HG02840 (cell line): ENCODE measurements at regions not wholly inside any gene's neighbourhood (a gene's known extent, or its start where the extent isn't known, plus 50 kb on each side); places are given as distances from the start of the nearest gene placed in this dataset.
"Not testable (repeated sequence)": the region's sequence is repeated elsewhere in the genome, so short reads cannot be mapped to it uniquely, and the experiment has no call there.

ENCODE experiments used
- ATAC-seq: cut with Tn5 transposase; IDR thresholded peaks from one replicate; pipeline ENCODE4 v1.9.1; 2021; ENCODE audit warnings: mild to moderate bottlenecking, moderate library complexity, moderate number of reproducible peaks; ENCODE audit not compliant: unreplicated experiment, low FRiP score

DNA sequence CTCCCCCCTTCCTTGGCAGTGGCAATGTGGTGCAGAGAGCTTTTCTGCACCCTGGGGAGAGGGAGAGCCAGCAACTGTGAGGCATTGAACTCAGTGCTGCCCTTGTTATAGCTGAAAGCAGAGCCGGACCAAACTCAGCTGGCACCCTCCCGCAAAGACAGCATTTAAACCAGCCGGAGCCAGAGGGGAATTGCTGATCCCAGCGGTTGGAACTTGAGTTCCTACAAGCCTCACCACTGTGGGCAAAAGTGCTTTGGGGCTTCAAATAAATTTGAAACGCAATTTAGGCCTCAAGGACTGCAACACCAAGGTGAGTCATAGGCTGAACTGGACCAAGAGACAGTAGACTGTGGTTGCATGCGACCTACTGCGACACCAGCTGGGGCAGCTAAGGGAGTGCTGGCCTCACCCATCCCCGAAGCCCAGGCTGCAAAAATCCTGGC is 207.6 kb upstream of the CDKN2B start:
- no peak for ATAC-seq

DNA sequence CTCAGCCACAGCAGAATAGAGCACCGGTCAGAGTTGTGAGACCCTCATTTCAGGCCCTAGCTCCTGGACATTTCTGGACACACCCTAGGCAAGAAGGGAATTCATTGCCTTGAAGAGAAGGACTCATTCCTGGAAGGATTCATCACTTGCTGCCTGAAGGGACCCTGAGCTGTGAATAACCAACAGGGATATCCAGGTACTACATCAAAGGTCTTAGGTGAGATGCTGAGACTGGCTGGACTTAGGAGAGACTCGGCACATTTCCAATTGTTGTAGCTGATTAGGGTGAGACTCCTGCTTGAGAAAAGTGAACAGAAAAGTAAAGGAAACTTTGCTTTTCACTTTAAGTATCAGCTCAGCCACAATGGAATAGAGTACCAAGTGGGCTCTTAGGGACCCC is 208.1 kb upstream of the CDKN2B start:
- no peak for ATAC-seq

DNA sequence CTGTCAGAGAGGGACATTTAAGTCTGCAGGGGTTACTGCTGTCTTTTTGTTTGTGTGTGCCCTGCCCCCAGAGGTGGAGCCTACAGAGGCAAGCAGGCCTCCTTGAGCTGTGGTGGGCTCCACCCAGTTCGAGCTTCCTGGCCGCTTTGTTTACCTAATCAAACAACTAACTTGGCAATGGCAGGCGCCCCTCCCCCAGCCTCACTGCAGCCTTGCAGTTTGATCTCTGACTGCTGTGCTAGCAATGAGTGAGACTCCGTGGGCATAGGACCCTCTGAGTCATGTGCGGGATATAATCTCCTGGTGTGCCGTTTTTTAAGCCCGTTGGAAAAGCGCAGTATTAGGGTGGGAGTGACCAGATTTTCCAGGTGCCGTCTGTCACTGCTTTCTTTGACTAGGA is 216.8 kb upstream of the CDKN2B start:
- ATAC-seq: not testable (repeated sequence)

DNA sequence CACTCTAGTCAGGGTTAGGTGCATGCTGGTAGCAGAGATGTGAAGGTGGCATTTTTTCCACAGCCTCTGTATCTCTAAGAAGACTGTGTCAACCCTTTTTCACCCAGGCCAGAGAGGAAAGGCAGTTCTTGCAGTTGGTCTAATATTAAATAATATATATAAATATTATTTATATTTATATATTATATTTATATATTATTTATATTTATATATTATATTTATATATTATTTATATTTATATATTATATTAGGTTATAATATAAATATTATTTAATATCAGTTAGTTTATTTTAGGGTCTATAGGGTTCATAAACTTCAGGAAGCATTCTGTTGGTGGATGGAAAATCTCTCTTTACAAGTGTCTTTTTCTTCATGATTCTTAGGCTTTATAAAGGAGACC is 218.6 kb upstream of the DMRTA1 start:
- no peak for ATAC-seq

DNA sequence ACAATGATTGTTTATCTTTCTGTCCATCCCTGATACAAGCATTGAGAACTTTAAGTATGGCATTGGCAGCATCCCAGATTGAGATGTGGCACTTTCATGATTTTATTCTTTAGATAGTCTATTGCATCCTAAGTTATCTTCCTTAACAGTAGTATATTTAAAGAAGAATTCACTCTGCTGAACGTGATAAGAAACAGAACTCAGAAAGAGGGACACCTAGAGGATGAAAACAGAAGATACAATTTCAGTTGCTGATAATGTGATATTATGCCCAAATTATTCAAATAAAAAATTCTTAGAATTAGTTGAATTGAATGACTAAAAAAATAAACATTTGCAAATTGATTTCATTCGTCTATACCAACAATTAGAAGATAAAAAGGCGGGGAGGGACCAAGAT is 218.1 kb upstream of the DMRTA1 start:
- no peak for ATAC-seq

DNA sequence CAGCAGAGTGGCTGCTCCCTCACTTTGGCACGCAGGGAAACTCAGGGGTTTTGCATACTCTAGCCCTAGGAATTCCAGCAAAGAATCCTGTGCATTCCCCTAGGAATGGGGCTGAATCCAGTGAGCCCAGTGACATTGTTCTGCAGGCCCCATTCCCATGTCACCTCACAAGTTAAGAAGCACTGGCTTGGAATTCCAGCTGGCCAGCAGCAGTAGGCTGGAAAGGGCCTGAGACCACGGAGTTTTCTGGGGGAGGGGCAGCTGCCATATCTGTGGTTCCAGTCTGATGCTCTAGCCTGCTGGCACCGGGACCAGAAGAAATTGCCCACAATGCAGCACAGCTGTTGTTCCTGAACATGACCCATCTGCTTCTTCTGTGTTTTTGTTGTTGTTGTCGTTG is 217.6 kb upstream of the DMRTA1 start:
- ATAC-seq: no peak

DNA sequence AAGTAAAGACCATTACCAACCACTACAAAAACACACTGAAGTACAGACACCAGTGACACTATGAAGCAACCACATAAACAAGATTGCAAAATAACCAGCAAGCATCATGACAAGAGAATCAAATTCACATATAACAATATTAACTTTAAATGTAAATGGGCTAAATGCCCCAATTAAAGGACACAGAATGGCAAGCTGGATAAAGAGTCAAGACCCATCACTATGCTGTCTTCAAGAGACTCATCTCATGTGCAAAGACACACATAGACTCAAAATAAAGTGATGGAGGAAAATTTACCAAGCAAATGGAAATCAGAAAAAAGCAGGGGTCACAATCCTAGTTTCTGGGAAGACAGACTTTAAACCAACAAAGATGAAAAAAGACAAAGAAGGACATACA is 215.3 kb upstream of the DMRTA1 start:
- ATAC-seq: not testable (repeated sequence)

DNA sequence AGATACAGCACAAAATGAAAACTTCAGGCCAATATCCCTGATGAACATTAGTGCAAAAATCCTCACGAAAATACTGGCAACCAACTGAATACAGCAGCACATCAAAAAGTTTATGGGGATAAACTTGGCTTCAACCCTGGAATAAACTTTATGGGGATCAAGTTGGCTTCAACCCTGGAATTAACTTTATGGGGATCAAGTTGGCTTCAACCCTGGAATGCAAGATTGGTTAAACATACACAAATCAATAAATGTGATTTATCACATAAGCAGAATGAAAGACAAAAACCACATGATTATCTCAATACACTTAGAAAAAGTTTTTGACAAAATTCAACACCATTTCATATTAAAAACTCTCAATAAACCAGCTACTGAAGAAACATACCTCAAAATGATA is 213.7 kb upstream of the DMRTA1 start:
- ATAC-seq: no peak

DNA sequence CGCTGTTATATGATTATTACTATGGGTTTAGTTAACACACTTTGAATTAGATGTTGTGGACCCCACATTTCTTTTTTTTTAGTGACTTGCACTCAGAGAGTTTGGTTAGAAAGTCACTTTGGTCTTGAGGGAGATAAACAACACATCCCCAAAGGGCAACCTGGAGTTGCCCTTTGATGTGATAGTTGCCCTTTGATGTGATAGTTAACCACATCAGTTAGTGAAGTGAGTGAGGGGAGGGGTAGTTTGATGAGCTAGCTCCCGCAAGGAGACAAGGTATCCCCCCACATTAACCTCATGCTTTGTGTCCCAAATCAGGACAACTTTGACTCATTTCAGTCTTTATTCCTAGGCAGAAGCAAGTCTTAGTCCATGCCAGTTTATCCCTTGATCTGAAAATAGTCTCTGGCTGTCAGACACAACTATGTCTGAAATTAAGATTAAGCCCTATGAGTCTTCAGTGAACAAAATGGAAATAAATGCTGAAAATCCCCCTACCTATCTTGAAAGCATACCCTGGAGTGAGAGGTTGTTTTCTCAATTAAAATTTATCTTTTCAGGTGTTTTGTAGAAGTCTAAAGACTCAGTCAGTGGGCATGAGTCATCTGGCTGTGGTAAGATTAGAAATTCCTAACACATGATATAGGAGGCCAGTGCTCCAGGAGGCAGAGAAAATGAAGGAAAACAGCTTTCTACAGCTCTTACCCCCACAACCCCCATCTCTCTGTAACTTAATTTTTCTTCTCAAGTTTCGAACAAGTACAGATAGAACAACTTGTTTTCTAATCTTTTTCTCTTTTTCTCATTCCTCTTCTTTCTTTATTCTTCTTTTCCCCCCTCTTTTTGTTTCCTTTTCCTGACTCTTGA is 208.9 kb upstream of the DMRTA1 start:
- no peak for ATAC-seq

DNA sequence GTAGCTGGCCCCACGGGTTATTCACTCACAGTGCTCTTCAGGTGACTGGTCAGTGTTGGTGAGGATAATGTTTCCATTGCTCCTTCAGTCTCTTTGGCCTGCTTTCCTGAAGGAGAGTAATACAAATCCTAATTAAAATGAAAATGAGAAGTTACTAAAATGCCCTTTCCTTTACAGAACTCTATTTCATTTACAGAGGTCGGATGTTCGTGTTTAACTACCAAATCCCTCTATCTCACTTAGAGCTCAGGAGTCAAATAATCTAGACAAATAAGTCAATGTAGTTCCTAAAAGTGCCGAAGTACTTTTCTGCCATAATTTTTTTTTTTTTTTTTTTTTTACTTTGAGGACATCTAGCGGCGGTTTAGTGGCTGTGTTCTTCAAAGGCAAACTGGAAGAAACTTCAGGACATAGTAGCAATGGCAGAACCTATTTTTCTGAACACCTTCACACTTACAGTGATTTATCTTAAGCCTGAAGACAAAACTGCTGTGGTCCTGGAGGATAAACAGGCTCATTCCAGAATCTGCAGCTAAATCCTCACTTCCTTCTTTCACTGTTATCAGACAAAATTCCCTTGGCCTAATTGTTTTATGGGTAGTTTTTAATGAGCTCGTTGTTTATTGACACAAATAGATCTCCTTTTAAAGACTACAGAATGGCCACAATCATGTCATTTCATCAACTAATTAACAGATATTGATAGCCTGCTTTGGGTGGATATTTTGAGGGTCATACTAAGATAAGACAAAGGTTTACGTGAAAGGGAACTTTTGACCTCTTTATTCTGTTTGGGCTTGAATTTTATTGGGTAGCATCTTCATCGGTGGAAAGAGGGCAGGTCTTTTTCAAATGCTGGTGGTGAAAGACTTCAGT is 207.6 kb upstream of the DMRTA1 start:
- ATAC-seq: no peak

DNA sequence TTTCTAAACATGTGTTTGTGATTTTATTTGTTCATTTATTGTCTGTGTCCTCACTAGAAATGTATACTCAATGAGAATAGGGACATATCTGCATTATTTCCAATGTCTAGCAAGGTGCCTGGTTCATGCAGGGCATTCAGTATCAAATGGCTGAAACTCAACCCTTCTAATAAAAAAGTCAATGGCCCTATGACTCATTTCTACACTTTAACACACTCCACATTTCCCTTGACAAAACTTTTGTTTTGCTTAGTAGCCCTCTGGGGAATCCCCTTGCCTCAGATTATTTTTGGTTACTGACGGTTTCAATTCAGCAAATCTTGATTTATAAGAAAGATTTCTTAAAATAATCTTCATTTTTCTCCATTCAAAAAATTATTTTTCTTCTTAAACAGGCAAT is 206.0 kb upstream of the DMRTA1 start:
- peak; percentile 69 for ATAC-seq

DNA sequence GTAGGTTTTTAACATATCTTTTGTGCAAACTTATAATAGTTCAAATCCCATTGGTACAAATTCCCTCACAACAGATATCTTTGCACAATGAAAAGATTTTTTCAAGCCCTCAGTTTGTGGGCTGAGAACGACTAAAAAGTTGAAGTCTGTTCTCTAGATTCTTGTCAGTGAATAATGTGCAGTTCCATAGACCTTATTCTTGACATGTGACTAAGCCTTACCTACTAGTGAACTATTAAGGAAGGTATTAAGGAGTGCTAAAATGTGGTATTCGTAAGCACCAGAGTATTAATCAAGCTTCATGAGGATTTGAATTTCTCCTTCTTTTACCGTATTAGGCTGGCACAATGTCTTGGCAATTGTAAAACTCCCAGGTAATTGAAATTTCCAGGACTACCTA is 205.6 kb upstream of the DMRTA1 start:
- no peak for ATAC-seq

DNA sequence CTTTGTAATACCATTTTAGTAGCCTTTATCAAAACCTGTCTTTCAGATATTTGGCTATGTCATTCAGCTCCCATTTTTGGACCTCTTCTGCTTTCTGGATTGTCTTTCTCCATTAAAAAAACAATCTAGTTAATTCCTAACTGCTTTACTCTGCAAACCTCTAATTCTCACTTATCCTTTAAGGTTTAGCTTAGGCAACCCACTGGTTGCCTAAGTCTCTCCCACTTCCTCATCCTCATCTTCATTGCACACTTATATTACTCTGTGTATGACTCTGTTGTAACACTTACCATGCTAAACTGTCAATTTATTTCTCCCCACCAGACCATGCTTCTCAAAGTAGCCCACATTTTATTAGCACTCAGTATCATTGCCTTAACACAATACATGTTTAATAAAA is 205.0 kb upstream of the DMRTA1 start:
- ATAC-seq: no peak

DNA sequence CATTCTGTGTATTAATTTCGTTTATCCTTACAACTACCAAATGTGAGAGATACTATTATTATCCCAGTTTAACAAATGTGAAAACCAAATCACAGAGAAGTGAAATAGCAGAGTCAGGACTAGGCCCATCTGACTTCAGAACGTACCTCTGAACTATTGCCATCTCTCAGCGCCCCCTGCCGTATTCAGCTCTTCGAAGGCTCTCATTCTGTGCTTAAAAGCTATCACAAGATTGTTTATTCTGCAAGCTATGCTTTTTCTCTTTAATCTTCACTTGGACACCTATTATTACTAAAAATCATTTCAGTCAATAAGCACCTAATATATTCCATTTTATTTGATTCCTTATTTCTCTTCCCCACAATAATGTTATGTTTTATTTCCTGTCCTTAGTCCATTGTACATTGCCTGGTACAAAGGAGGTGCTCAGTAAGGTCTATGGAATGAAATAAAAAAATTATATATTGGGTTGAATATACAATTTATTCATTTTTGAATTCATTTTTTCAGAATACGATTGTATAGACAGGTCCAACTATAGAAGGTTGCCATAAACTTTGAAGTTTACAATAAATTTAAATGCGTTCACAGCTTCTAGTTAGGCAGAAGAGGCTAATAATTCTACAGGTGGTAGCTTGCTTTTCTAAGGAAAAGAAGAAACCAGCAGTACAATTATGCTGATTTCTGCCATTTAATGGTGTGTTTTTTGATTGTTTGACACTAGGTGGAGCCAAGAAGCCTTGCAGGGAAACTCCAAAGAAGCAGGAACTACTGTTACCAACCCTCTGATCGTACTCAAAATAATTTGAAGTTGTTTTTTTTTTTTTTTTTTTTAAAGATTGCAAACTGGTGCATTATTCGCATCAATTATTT is 202.2 kb upstream of the DMRTA1 start:
- ATAC-seq: no peak

DNA sequence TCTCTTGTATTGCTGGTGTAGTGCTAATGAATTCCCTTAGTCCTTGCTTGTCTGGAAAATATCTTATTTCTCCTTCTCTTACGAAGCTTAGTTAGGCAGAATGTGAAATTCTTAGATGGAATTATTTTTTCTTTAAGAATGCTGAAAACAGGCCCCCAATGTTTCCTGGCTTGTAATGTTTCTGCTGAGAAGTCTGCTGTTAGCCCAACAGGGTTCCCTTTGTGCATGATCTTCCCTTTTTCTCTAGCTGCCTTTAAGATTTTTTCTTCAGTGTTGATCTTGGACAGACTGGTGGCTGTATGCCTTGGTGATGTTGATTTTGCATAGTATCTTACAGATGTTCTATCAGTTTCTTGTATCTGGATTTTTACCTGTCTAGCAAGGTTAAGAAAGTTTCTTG is 191.3 kb upstream of the DMRTA1 start:
- ATAC-seq: no peak

DNA sequence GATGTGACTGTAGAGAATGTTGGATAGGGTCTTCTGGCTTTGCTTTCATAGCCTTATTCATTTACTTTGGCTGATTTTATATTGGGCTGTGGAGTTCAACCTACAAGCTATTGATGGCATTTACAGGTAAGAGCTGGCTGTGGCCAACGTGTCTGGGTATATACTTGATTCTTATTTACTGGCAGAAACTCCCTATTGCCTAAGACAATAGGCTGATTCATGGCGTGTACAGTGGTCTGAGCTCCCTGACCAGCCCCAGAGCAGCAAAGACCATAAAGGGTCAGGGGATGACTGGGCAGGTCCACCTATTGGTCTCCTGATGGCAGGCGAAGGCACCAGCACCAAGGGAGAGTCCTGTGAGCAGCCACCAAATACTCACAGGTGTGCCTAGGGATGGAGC is 190.2 kb upstream of the DMRTA1 start:
- ATAC-seq: no peak

DNA sequence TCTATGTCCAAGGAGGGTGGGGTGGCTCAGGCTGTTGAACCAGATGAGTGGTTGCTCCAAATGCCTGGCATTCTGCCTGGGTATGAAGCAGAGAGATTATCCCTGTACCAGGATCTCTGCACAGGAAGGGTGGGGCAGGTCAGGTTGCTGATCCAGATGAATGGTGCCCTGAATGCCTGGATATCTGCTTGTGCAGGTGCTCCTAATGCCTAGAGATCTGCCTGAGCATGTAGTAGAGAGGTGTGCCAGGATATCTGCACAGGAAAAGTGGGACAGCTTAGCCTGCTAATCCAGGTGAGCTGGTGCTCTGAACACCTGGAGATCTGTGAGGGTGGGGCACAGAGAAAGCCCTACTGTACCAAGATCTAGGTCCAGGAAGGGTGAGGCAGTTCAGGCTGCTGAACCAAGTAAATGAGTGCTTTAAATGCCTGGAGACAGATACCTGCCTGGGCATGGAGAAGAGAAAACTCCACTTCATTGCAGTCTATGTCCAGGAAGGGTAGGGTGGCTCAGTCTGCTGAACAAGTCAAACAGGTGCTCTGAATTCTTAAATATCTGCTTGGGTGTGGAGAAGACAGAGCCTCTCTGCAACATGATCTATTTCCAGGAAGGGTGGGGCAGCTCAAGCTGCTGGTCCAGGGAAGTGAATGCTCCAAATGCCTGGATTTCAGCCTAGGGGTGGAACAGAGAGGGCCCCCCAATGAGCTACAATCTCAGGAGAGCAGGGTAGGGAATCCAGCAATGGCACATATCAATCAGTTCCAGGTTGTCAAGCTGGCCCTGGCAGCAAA is 189.4 kb upstream of the DMRTA1 start:
- ATAC-seq: no peak

DNA sequence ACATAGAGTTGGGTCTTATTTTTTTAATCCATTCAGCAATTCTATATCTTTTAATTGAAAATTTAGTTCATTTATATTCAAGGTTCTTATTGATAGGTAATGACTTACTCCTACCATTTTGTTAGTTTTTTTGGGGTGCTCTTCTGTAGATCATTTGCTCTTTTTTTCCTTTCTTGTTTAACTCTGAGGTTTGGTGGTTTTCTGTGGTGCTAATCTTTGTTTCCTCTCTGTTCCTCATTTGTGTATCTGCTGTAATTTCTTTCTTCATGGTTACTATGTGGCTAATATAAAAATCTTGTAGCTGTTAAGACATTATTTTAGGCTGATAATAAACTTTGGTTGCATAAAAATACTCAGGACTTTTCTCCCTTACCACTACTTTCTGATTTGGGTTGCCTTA is 181.6 kb upstream of the DMRTA1 start:
- no peak for ATAC-seq

DNA sequence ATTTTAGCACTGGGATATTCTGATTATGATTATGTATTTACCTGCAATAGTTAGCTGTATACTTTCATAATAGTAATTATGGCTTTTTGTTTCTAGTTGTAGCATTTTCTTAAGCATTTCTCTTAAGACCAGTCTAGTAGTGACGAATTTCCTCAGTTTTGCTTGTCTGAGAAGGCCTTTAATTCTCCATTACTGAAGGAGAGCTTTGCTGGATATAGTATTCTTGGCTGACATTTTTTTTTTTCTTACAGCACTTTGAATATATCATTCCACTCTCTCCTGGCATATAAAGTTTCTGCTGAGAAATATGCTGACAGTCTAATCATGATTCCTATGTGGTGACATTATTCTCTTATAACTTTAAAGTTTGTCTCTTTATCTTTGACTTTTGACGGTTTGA is 181.1 kb upstream of the DMRTA1 start:
- ATAC-seq: no peak

DNA sequence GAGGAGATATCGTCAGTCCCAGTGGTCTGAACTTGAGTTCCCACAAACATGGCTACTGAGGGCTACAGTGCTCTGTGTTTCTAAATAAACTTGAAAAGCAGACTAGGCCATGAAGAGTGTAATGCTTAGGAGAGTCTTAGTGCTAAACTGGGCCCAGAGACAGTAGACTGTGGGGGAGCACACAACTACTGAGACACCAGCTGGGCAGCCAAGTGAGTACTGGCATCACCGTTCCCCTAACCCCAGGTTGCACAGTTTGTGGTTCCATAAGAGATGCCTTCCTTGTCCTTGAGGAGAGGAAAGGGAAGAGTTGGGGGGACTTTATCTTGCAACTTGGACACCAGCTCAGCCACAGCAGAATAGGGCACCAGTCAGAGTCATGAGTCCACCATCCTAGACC is 172.1 kb upstream of the DMRTA1 start:
- ATAC-seq: no peak
